GM19099 (cell line): ENCODE measurements at regions not wholly inside any gene's neighbourhood (a gene's known extent, or its start where the extent isn't known, plus 50 kb on each side); places are given as distances from the start of the nearest gene placed in this dataset.

Experiments used
- POLR2A ChIP-seq: IDR thresholded peaks from 3 replicates; pipeline ENCODE4 v1.6.1; 2011; ENCODE audit warnings: low read depth; ENCODE audit not compliant: insufficient read length; ENCODE audit errors: extremely low read depth

GRCh38 chr7:68491523-68492358 is 1106.5 kb upstream of the AUTS2 start:
- TF ChIP-seq POLR2A, result no peak

- no peak for TF ChIP-seq POLR2A
These were observed 1106.0 kb upstream of the AUTS2 start for GRCh38 chr7:68492359-68492690.

DNA sequence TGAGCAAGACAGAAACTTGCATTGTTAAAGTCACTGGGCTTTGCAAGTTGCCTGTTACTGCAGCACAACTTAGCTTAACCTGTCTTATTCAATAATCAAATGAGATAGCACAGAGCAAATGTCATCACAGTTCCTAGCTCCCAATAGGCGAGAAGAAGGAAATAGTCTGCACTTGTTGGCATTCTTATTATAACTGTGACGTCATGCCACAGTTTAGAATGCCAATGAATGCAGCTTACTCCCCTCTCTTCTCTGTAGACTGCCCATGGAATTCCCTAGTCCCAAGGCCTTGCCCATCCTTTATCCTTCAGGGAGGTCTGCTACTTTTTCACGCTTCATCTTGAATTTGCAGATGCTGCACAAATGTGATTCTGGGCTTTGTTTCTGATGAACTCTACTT is 1094.9 kb upstream of the AUTS2 start:
- no peak for TF ChIP-seq POLR2A

- no peak for TF ChIP-seq POLR2A
These were observed 1093.6 kb upstream of the AUTS2 start for GRCh38 chr7:68504716-68505115.

GRCh38 chr7:68505721-68506120 is 1092.6 kb upstream of the AUTS2 start:
- TF ChIP-seq POLR2A, result no peak

DNA sequence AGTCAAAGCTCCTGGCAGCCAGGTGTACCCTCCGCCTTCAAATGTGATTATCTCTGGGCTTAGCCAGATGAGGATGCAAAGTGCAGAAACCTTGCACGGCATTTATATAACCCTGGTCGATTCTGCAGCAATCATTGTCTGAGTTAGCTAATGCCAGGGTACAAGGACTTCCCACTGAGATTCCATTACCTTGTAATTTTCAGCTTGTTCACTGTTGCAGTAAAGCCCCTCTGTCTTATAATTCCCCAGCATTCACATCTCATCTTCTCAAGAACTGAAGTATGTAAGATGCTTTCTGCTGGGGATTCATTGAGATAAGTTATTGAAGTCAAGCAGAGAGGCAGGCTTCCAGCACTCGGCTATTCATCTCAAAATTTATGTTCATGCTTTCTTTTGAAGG is 1090.6 kb upstream of the AUTS2 start:
- TF ChIP-seq POLR2A, result no peak

DNA sequence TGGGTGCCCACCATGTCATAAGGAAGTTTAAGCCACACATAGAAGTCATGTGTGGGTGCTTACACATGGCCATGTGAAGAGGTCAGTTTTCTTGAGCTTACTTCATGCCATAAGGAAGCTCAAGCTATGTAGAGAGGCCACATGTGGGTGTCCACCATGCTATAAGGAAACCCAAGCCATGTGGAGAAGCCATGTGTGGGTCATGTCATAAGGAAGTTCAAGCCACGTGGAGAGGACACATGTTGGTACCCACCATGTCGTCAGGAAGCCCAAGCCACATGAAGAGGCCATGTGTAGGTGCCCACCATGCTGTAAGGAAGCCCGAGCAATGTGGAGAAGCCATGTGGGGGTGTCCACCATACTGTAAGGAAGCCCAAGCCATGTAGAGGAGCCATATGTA is 1089.2 kb upstream of the AUTS2 start:
- no peak for TF ChIP-seq POLR2A

DNA sequence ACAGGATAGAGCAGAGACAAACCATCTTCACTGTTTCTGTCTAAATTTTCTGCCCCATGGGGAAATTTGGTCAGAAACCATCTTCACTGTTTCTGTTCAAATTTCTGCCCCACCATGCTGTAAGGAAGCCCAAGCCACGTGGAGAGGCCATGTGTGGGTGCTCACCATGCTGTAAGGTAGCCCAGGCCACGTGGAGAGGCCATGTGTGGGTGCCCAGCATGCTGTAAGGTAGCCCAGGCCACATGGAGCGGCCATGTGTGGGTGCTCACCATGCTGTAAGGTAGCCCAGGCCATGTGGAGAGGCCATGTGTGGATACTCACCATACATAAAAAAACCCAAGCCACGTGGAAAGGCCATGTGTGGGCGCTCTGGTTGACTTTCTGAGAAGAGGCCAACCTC is 1088.7 kb upstream of the AUTS2 start:
- TF ChIP-seq POLR2A, result no peak

GRCh38 chr7:68511281-68511680 is 1087.0 kb upstream of the AUTS2 start:
- no peak for TF ChIP-seq POLR2A

DNA sequence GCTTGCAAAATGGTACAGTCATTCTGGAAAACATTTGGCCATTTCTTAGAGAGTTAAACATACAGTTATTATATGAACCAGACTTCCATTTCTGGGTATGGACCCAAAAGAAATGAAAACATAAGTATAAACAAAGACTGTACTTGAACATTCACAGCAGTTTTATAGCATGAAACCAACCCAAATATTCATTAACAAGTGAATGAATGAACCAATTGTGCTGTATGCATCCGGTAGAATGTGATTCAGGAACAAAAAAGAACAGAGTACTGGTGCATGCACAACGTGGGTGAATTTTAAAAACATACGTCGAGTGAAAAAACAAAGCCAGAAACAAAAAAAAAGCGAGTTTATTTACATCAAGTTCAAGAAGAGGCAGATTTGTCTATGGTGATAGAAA is 1085.8 kb upstream of the AUTS2 start:
- TF ChIP-seq POLR2A, result no peak

GRCh38 chr7:68518060-68518459 is 1080.2 kb upstream of the AUTS2 start:
- TF ChIP-seq POLR2A, result no peak

- TF ChIP-seq POLR2A, result no peak
These were observed 1074.1 kb upstream of the AUTS2 start for GRCh38 chr7:68524126-68524525.

- no peak for TF ChIP-seq POLR2A
These were observed 1069.1 kb upstream of the AUTS2 start for GRCh38 chr7:68529221-68529620.

GRCh38 chr7:68535266-68535665 is 1063.0 kb upstream of the AUTS2 start:
- no peak for TF ChIP-seq POLR2A

- no peak for TF ChIP-seq POLR2A
These were observed 1061.1 kb upstream of the AUTS2 start for GRCh38 chr7:68537051-68537773.

- no peak for TF ChIP-seq POLR2A
These were observed 1060.6 kb upstream of the AUTS2 start for GRCh38 chr7:68537774-68538071.
